NCI-H1930 (cell line): ENCODE measurements at regions not wholly inside any gene's neighbourhood (a gene's known extent, or its start where the extent isn't known, plus 50 kb on each side); places are given as distances from the start of the nearest gene placed in this dataset.
"Not testable (repeated sequence)": the region's sequence is repeated elsewhere in the genome, so short reads cannot be mapped to it uniquely, and the experiment has no call there.

Source experiments
- DNase-seq, 2 experiments: peaks; one replicate each; lab custom pipeline; 2025; lab: John Stamatoyannopoulos, UW

- no peak for DNase-seq
Observed at GRCh38 chr1:173300061-173301044, 93.2 kb upstream of the TNFSF4 start.

- DNase-seq: no peak
Observed at GRCh38 chr1:173301507-173301906, 94.4 kb upstream of the TNFSF4 start.

GRCh38 chr1:173302366-173302765 is 95.2 kb upstream of the TNFSF4 start:
- no peak for DNase-seq

- no peak for DNase-seq
Observed at GRCh38 chr1:173302890-173303829, 96.0 kb upstream of the TNFSF4 start.

GRCh38 chr1:173303984-173304383 is 96.9 kb upstream of the TNFSF4 start:
- no peak for DNase-seq

- DNase-seq: no peak
Observed at GRCh38 chr1:173304529-173305227, 97.5 kb upstream of the TNFSF4 start.

- no peak for DNase-seq
Observed at GRCh38 chr1:173307845-173308244, 100.7 kb upstream of the TNFSF4 start.

- no peak for DNase-seq
Observed at GRCh38 chr1:173314656-173315055, 107.5 kb upstream of the TNFSF4 start.

- DNase-seq: no peak
Observed at GRCh38 chr1:173315296-173315695, 108.2 kb upstream of the TNFSF4 start.

GRCh38 chr1:173318788-173319187 is 111.7 kb upstream of the TNFSF4 start:
- no peak for DNase-seq

GRCh38 chr1:173324352-173324751 is 117.2 kb upstream of the TNFSF4 start:
- not testable (repeated sequence) for DNase-seq

- DNase-seq: not testable (repeated sequence)
Observed at GRCh38 chr1:173327987-173328386, 120.9 kb upstream of the TNFSF4 start.

GRCh38 chr1:173328961-173329360 is 121.8 kb upstream of the TNFSF4 start:
- DNase-seq: no peak

- no peak for DNase-seq
Observed at GRCh38 chr1:173329726-173330125, 122.6 kb upstream of the TNFSF4 start.

- no peak for DNase-seq
Observed at GRCh38 chr1:173330149-173330951, 123.2 kb upstream of the TNFSF4 start.

- DNase-seq: not testable (repeated sequence)
Observed at GRCh38 chr1:173330952-173331548, 123.9 kb upstream of the TNFSF4 start.

GRCh38 chr1:173332026-173332425 is 124.9 kb upstream of the TNFSF4 start:
- no peak for DNase-seq

- no peak for DNase-seq
Observed at GRCh38 chr1:173333581-173333980, 126.5 kb upstream of the TNFSF4 start.

- DNase-seq: no peak
Observed at GRCh38 chr1:173337126-173337525, 130.0 kb upstream of the TNFSF4 start.

- DNase-seq: no peak
Observed at GRCh38 chr1:173341307-173341706, 134.2 kb upstream of the TNFSF4 start.

- DNase-seq: no peak
Observed at GRCh38 chr1:173341971-173342370, 134.8 kb upstream of the TNFSF4 start.
